Spleen (tissue), 7 donors: ENCODE measurements at regions not wholly inside any gene's neighbourhood (a gene's known extent, or its start where the extent isn't known, plus 50 kb on each side); places are given as distances from the start of the nearest gene placed in this dataset.

Source experiments
- CTCF ChIP-seq, 11 experiments: fragments of 200-600 bp in 7 of 11; fragments of 450-650 bp in 4 of 11; sonication (generic) in 4 of 11; IDR thresholded peaks in 8 of 11; conservative IDR thresholded peaks in 3 of 11; 1 replicate in 7 of 11; 2 replicates in 4 of 11; pipeline versions ENCODE4 v1.4.0 to v1.8.0; 2016 to 2021; ENCODE audit warnings: antibody characterized with exemption in 11 of 11, inconsistent platforms in 4 of 11, mild to moderate bottlenecking in 1 of 11
- POLR2A ChIP-seq, 3 donors: fragments of 450-650 bp; IDR thresholded peaks; one replicate each; pipeline ENCODE4 v1.5.1; 2017; ENCODE audit warnings: antibody characterized with exemption in 3 of 3, mild to moderate bottlenecking in 1 of 3
- POLR2AphosphoS5 ChIP-seq, 3 donors: sonication (generic); formaldehyde crosslinking; IDR thresholded peaks; one replicate each; pipeline ENCODE4 v1.5.1; 2017; ENCODE audit warnings: antibody characterized with exemption in 3 of 3
- donor health status: DM: no; HTN: no; CAD: no; lungs with moderate emphysema.
- donor health status: DM: no; HTN: no; CAD: no.
- donor health status: DM: no; HTN: no; CAD: no.

- TF ChIP-seq CTCF (IDR thresholded peaks at IDR 0.05 in 8 of 11, conservative IDR thresholded peaks at IDR 0.05 in 3 of 11), result no peak
- TF ChIP-seq POLR2A (IDR thresholded peaks at IDR 0.05), result no peak
- no peak for TF ChIP-seq POLR2AphosphoS5 (IDR thresholded peaks at IDR 0.05)
Measured at GRCh38 chr5:68126886-68127285, 88.7 kb upstream of the PIK3R1 start.
